CD4-positive, alpha-beta T cell treated with Interleukin-1 beta for 1 hour (primary cell): ENCODE measurements at regions not wholly inside any gene's neighbourhood (a gene's known extent, or its start where the extent isn't known, plus 50 kb on each side); places are given as distances from the start of the nearest gene placed in this dataset.
A peak's percentile ranks its signal among the peaks of the same experiment; 100 is the strongest.
"Not testable (repeated sequence)": the region's sequence is repeated elsewhere in the genome, so short reads cannot be mapped to it uniquely, and the experiment has no call there.

Experiments
- DNase-seq, 2 donors: peaks; one replicate each; pipeline ENCODE4 v3.0.0-alpha.2; 2020 to 2022

DNA sequence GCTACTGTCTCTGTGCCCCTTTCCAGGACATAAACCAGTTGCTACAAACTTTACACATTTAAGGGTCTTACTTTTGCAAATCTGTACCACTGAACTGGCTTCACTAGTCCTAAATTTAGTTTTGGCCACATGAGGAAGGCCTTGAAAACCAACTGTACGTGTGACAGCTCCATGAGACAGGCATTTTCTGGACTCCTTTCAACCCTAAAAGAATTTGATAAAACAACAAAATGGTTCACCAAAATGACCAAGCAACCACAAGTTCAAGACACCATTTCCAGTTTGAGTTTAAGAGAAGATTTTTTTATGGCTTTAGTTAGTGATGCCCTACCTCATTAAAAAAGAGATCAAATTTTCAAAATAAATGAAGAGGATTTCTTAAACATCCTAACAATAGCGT, 246.4 kb downstream of the ZNF674 start:
- DNase-seq = no peak

DNA sequence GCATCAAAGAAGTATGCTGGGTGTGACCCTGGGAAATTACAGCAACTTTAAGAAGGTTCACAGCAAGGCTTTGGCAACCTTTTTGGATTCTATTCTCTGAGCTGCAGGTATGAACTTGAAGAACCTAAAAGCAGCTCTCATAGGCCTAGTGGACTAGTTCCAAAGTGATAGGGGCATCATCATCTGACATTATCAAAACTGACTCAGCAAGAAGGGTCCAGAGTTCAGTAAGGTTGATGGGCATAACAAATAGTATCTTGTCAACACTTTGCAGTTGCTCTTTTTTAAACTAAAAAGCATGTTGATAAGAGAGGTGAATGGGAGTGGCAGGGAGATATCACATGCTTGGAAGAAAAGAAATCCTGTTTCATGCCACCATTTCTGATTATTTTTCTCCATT, 249.3 kb downstream of the ZNF674 start:
- no peak for DNase-seq

DNA sequence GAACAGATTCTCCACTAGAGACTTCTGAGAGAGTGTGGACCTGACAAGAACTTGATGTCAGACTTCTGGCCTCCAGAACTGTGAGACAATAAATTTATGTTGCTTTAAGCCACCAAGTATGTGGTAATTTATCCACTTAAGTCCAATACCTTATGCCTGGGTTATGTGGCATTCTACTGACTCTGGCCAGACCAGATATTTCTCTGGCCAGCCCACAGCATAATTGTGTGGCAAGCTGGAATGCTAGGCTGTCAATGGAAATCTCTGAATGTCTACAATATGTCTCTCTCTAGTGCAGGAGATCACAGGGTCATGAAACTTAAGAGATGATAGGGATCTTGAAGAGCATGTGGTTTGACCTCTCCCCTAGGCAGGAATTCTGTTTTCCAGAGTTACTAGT, 251.0 kb downstream of the ZNF674 start:
- no peak for DNase-seq

DNA sequence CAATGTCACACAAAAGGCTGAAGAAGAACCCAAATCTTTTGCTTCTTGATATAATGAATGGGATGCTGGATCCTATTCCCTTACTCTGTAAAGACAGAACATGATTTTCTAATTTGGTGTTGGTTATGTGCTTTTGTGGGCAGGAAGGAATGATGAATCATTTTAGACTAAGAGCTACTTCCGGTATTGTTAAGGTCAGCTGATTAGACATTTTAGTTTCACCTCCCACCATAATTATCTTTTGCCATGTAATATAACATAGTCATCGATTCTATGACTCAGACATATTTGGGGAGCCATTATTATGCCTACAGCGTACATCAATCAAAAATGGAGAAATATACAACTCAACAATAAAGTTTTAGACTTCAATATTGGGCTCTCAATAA, 265.3 kb downstream of the ZNF674 start:
- no peak for DNase-seq

DNA sequence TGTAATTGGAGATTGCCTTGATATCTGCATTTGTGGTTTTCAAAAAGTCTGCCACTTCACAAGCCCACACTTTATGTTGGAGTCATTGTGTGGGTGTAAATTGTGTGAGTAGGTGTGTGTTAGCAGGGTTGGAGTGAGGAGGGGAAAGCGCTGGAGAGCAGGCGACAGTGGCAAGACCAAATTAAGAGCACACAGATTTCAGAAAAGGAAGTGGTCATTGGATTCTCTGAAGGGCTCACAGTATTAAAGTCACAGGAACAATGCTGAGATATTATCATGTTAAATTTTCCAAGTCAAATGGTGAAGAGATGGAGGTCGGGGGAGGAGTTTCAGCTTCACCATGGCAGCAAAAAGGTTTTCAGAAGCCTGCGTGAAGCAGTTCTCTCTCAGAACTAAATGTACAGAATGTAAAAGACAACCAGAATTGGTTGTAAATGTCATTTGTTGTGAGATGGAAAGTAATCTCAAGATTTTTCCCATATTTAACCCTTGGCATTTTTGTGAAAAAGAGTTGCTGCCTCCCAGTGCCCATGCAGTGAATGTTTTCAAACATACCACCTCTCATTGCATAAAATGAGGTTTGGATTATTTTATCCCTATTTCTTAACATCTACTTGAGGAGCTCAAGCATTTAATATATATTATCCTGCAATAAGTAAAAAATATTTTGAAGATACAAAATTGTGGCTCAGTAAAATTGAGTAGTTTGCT, 265.9 kb downstream of the ZNF674 start:
- DNase-seq = no peak

DNA sequence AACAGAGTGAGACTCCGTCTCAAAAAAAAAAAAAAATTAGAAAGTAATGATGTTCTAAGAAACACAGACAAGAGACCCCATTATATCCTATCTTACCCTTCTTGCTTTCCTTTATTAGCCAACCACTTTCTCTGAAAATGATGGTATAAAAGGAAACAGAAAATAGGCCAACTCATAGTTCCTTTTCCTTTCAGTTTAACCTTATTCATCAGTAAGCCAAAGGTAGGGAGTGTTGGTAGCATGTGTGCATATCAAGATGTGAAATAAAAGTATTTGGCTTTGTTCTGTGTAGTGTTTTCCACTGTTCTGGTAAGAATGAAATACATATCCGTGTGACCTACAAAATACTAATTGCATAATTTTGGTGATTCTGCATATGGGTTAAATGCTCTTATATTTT, 266.6 kb downstream of the ZNF674 start:
- no peak for DNase-seq

DNA sequence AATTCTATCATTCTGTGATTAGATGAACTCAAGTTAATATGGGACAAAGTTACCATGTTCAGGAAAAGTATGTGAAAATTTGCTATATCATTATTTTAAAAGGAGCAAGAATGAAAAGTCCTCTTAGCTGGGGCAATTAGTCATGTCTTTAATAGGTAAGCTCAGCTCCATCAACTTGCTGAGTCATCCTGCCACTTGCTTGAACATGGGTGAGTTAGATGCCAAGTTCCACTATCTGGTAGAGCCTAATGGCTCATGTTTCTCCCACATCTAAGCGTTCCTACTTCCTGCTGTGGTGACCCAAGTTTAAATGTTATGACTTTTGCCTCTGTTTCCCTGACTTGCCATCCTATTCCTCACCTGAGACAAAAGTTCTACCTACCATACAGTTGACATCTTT, 276.8 kb downstream of the ZNF674 start:
- no peak for DNase-seq

DNA sequence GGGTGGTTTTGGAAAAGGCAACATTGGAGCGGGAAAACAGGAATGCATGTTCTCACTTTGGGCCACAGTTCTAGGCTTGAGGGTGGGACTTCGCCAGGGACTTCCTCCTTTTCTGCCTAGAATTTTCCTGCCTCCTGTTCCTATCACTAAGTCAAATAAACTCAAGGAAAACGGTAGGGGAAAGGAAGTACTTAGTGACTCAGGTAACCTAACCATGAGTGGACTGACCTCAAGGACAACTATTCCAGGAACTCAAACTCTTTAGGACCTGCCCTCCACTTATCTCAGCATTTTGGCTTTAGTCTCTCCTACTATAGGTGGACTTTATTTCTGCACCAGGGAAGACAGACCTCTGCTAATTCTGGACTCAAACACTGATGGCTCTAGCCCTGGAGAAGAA, 281.7 kb downstream of the ZNF674 start:
- no peak for DNase-seq

DNA sequence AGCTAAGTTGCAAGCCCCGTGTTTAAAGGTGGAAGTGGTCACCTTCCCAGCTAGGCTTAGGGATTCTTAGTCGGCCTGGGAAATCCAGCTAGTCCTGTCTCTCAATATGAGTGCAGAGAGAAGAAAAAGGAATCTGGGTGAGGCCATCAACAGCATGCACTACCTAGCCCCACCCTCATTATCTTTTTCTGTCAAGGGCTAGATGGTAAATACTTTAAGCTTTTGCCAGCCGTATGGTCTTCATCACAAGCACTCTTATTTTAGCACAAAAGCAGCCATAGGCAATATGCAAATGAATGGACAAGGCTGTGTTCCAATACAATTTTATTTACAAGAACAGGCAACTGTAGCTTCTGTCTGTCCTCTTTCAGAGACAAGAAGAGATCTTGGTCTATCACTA, 282.9 kb downstream of the ZNF674 start:
- DNase-seq = no peak

DNA sequence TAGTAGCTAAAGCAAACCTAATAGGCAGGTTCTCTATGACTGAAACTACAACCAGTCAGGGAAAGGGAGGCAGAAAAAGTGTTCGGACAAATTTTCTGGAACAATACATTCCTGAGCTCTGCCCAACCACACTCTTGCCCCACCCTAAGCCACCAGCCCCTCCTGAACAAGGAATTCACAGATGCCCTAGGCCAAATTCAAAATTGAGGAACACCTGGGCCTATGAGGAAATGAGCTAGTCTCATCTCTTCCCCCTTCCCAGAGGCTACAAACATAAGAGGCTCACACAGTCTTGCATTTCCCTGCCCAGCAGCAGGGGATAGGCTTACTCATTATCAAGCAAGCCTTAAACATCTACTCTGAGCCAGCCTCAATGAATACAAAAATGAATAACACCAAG, 284.7 kb downstream of the ZNF674 start:
- DNase-seq = no peak

DNA sequence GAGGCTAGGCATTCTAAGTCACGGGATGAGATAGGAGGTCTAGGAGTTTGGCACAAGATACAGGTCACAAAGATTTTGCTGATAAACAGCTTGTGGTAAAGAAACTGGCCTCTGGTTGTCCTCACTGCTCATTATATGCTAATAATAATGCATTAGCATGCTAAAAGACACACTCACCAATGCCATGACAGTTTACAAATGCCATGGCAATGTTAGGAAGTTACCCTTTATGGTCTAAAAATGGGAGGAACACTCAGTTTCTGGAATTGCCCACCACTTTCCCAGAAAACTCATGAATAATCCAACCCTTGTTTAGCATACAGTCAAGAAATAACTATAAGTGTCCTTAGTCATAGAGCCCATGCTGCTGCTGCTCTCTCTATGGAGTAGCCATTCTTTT, 286.9 kb downstream of the ZNF674 start:
- DNase-seq = no peak

DNA sequence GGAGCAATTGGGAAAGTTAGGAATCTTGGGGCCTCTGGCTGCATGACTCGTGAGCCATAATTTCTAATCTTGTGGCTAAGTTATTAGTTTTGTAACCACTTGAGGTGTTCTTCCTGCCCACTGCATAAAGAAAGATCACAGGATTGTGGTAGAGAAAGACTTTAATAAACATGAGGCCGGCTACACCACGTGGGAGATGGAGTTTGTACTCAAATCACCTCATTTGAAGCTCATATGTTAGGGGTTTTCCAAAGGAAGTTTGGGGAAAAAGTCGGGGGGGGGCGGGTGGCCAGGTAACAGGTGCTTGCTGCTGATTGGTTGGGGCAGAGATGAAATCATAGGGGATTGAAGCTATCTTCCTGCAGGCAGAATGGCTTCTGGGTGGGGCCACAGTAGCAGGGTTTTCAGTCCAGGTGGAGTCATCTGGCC, 287.8 kb downstream of the ZNF674 start:
- peak in 1 of 2 donors; percentile 12 for DNase-seq

DNA sequence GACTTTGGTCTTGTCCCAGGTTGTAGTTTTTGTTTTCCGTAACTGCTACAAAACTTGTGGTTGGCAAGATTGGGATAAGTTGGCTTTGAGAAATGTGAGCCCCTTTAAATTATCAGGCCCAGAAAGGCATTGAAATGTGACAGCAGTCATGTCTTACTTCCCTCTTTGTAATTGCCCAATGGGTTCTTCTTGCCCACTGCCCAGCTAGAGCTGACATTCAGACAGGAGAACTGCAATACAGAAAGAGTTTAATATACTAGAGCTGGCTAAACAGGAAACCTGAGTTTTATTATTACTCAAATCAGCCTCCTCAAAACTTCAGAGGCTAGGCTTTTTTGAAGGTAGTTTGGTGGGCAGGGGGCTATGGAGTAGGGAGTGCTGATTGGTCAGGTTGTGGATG, 288.3 kb downstream of the ZNF674 start:
- no peak for DNase-seq

DNA sequence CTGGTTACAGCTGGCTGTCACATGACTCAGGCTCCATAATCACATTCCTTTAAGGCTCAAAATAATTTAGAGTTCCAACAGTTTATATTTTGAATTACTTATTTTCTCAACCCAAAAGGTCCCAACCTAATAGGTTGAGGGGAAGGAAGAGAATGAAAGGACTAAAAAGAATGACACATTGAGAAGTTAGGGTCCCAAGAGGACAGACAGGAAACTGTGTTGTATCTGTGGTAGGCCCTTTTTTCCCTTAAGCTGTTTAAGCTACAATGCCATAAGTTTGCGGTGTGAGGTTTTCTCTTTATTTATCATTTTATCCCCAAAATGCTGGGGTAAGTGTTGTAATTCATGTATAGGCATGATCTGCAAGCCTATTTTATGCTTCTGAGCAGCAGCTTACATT, 290.2 kb downstream of the ZNF674 start:
- DNase-seq = no peak

DNA sequence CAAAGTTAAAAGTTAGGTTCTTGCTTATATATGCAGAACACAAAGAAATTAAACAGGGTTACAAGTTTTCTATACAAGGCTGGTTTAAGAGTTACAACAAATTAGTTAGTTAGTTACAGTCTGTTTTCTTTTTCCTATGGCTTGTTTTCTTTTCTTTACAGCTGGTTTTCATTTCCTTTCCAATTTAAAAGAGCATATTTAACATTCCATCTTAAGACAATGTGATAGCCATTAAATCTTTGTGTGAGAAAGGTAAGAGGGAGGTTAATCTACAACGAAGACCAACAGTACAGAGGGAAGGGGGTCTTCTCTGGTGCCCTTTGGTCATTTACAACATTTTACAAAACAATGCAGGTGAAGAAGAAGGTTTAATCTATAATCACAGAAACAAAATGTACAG, 290.6 kb downstream of the ZNF674 start:
- no peak for DNase-seq

DNA sequence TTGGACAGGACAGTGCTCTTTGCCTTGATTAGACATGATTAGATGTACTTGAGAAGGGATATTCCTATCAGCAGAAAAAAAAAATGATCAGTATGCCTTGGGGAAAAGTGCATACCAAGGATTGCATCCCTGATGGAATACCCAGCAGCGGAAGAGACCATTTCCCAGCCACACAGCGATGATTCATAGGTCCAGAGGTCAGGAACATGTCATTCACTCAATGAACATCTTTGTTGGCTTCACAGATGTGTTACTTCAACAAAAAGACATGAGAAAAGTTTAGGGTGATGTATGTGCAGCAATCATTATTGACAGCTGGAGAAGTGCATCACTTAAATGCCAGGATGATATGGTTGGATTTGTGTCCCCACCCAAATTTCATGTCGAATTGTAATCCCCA, 293.5 kb downstream of the ZNF674 start:
- no peak for DNase-seq

DNA sequence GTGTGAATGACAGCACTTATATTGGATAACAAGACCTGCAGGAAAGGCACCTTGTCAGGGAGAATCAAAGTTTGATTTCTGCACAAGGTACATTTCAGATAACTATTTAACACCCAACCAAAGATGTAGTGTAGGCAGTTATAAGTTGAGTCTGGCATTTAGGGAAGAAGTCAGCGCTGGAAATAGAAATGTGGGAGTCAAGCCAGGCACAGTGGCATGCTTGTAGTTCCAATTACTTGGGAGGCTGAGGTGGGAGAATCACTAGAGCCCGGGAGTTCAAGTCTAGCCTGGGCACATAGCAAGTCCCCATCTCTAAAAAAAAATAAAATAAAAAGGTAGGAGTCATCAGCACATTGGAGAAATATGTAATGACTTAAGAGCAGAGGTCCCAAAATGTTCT, 295.1 kb downstream of the ZNF674 start:
- no peak for DNase-seq

DNA sequence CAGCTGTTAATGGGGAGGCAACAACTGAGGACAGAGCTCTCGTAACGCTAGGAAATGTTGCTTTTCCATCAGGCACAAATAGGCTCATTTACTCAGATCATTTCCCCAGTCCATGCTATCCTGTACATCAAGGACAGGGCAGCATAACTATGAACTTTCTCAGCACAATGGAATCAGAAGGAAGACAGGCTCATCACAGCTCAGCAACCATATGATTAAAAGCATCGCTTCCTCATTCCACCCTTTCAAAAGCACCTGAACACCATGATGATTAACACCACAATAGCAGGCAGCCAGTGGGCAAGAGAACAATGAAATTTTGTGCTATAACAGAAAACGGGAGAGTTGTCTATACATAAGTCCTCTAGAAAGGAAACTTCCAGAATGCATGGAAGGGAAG, 297.8 kb downstream of the ZNF674 start:
- DNase-seq = no peak

DNA sequence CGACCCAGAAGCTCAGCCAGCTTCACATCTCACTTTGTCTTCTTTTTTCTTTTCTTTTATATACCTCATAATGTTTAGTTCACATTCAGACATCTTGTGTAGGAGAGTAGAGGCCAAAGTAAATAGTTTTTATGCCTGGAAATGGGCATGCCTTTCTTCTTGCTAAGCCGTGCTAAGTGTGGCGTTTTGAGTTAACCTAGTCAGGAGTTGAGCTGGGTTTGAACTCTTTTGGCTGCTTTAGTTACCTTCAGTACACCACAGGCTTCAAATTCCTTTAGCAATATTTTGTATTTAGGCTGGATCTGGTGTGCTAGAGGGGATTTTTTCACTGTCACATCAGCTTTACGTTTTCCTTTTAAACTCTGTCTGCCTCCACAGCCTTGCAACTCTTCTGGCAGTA, 300.8 kb downstream of the ZNF674 start:
- DNase-seq = no peak

DNA sequence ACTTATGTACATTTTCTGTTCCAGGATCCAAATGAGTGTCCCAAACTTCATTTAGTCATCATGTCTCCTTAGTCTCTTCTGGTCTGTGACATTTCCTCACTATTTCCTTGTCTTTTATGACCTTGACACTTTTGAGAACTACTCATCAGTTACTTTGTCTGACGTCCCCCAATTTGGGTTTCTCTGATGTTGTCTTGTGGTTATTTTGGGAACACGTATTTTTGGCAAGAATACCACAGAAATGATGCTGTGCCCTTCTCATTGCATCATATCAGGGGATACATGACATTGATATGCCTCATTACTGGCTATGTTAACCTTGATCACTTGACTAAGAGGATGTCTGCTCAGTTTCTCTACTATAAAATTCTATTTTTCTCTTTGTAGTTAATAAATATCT, 308.8 kb downstream of the ZNF674 start:
- no peak for DNase-seq

DNA sequence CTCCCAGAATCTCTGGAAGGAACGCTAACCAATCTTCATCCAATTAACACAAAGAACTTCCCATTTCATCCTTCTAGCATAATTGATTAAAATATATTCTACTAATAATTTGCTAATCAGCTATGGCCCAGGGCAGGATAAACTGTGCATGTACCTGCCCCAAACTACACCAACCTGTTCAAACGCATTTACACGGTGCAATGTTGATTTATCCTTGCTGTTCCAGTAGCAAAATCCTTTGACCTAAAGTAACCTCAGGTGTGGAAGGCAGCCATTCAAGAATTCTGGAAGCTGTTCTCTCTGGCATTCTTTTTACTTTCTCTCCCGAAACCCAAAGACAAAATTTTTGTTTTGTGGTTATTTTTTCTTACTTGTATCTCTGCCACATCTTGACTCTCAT, 309.4 kb downstream of the ZNF674 start:
- DNase-seq = no peak

DNA sequence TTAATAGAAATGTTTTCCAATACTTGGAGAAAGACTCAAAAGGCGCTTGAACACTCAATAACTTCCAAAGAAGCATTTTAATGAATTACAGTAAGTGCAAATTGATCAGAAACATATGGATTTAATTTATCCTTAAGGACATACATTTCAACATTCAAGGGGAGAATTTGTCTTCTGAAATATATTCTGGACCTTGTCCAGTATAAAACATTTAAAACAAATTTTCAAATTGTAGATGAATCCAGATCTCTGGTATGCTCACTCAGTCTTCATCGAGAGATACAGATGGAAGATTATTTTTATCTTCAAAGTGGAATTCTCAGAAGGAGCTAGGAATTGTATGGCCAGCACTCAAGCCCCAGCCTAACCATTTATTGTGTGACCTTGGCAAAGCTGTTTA, 310.4 kb downstream of the ZNF674 start:
- no peak for DNase-seq

DNA sequence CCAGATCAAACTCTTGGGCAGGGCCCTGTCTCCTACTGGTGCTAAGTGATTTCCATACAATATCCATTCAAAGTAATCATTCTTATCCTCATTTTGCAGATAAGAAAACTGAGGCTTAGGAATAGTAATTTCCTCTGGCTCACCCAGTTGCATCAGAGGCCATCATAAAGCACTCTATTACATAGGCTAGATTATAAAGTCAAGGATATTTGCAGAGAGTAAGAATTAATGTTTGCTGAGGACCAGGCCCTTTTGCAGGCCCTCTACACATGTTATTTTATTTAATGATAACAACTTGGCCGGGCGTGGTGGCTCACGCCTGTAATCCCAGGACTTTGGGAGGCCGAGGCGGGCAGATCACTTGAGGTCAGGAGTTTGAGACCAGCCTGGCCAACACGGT, 316.8 kb downstream of the ZNF674 start:
- no peak for DNase-seq

DNA sequence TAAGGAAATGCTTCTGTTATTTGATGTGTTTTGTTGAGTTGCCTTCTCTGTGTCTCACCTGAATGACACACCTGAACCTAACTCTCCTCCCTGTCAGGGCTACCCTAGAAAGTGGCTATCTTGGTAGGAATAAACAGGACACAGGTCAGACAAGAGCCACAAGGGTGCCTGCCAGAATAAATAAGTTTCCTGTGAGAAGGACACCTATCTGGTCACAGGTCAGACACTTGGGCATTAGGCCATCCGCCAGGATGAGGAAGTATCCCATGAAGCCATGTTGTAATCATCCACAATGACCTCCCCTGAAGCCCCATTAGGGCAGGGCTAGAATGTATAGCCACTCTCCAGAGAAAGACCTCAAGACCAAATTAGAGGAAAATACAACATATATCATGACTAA, 318.8 kb downstream of the ZNF674 start:
- DNase-seq = no peak

DNA sequence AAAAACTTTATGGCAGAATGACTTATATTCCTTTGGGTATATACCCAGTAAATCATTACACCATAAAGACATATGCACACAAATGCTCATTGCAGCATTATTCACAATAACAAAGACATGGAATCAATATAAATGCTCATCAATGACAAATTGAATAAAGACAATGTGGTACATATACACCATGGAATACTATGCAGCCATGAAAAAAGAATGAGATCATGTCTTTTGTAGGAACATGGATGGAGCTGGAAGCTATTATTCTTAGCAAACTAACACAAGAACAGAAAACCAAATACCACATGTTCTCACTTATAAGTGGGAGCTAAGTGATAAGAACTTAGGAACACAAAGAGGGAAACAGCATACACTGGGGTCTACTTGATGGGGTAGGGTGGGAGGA, 321.7 kb downstream of the ZNF674 start:
- not testable (repeated sequence) for DNase-seq

DNA sequence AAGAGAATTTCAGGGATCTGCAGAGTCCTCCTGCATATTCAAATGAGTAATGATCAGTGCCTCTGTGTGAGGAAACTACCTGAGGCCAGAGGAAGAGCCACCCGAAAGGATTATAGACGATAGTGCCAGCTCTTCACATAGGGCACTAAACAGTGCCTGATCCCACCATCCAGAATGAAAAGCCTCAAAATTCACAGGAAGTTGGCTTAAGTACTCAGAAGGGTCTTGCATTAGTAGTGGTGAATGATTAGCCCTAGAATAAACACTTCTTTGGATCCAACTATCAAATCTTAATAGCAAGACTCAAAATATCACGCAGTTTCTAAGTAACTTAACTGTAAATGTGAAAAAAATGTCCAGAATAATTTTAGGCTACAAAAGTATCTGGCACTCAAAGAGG, 324.4 kb downstream of the ZNF674 start:
- DNase-seq = no peak
